Loucy (cell line): ENCODE measurements at regions not wholly inside any gene's neighbourhood (a gene's known extent, or its start where the extent isn't known, plus 50 kb on each side); places are given as distances from the start of the nearest gene placed in this dataset.
A peak's percentile ranks its signal among the peaks of the same experiment; 100 is the strongest.

ENCODE experiments used
- H2AFZ ChIP-seq: fragments of 200-600 bp; sonication (generic); 2 replicates; pipeline ENCODE4 v1.6.0; 2016; ENCODE audit warnings: antibody characterized with exemption, mild to moderate bottlenecking, low read length, moderate library complexity
- H3F3A ChIP-seq: fragments of 200-600 bp; 2 replicates; pipeline ENCODE4 v1.6.0; 2016; ENCODE audit warnings: antibody characterized with exemption, low read depth, mild to moderate bottlenecking
- H3K27me3 ChIP-seq: fragments of 200-600 bp; sonication (generic); 2 replicates; pipeline ENCODE4 v1.6.1; 2014; ENCODE audit warnings: low read length, mild to moderate bottlenecking; ENCODE audit not compliant: insufficient read depth, poor library complexity, severe bottlenecking
- H3K36me3 ChIP-seq: fragments of 200-600 bp; sonication (generic); 2 replicates; pipeline ENCODE4 v1.6.1; 2016; ENCODE audit warnings: low read length; ENCODE audit not compliant: insufficient read depth
- H3K4me1 ChIP-seq: fragments of 200-600 bp; sonication (generic); 2 replicates; pipeline ENCODE4 v1.5.1; 2014; ENCODE audit warnings: low read length, mild to moderate bottlenecking; ENCODE audit not compliant: insufficient read depth, poor library complexity, severe bottlenecking
- H3K4me2 ChIP-seq: fragments of 200-600 bp; sonication (generic); 2 replicates; pipeline ENCODE4 v1.6.0; 2014; ENCODE audit warnings: antibody characterized with exemption, low read length, low read depth, mild to moderate bottlenecking; ENCODE audit not compliant: poor library complexity, severe bottlenecking
- H3K4me3 ChIP-seq: fragments of 200-600 bp; sonication (generic); 2 replicates; pipeline ENCODE4 v1.5.1; 2014; ENCODE audit warnings: low read length, mild to moderate bottlenecking, mixed read lengths; ENCODE audit not compliant: poor library complexity, severe bottlenecking
- H3K79me2 ChIP-seq: fragments of 200-600 bp; sonication (generic); 2 replicates; pipeline ENCODE4 v1.6.1; 2014; ENCODE audit warnings: low read length; ENCODE audit not compliant: insufficient read depth
- H3K9ac ChIP-seq: fragments of 200-600 bp; sonication (generic); 2 replicates; pipeline ENCODE4 v1.6.0; 2014; ENCODE audit warnings: mild to moderate bottlenecking, low read depth, low read length, moderate library complexity; ENCODE audit not compliant: poor library complexity, severe bottlenecking
- H3K9me2 ChIP-seq: fragments of 200-600 bp; sonication (generic); replicated peaks from 2 replicates; pipeline ENCODE4 v1.6.1; 2016; ENCODE audit warnings: low read depth, low read length, mixed read lengths
- H3K9me3 ChIP-seq: fragments of 200-600 bp; sonication (generic); 2 replicates; pipeline ENCODE4 v1.6.1; 2014; ENCODE audit warnings: mild to moderate bottlenecking, antibody characterized with exemption, low read length, low read depth; ENCODE audit not compliant: insufficient read depth
- H4K20me1 ChIP-seq: fragments of 200-600 bp; sonication (generic); 2 replicates; pipeline ENCODE4 v1.6.0; 2014; ENCODE audit warnings: antibody characterized with exemption, low read length, mild to moderate bottlenecking; ENCODE audit not compliant: insufficient read depth, poor library complexity, severe bottlenecking
- EZH2phosphoT487 ChIP-seq: fragments of 200-600 bp; IDR thresholded peaks from 2 replicates; pipeline ENCODE4 v1.6.1; 2018; ENCODE audit warnings: antibody characterized with exemption, mild to moderate bottlenecking, moderate library complexity, borderline replicate concordance
- TF ChIP-seq, protein P1 (sequence below): fragments of 200-600 bp; sonication (generic); conservative IDR thresholded peaks from 2 replicates; pipeline ENCODE4 v1.5.1; 2014; ENCODE audit warnings: mild to moderate bottlenecking, antibody characterized with exemption, low read length

GRCh38 chr2:59025157-59025757 is 784.1 kb upstream of the FANCL start:
- H3K9me3 ChIP-seq, result no peaks in the 10 kb centered on the region
- H3K27me3 ChIP-seq, result no peaks in the 10 kb centered on the region
- no peak overlapping the region for H3K9ac ChIP-seq
- TF ChIP-seq, protein P1, sequence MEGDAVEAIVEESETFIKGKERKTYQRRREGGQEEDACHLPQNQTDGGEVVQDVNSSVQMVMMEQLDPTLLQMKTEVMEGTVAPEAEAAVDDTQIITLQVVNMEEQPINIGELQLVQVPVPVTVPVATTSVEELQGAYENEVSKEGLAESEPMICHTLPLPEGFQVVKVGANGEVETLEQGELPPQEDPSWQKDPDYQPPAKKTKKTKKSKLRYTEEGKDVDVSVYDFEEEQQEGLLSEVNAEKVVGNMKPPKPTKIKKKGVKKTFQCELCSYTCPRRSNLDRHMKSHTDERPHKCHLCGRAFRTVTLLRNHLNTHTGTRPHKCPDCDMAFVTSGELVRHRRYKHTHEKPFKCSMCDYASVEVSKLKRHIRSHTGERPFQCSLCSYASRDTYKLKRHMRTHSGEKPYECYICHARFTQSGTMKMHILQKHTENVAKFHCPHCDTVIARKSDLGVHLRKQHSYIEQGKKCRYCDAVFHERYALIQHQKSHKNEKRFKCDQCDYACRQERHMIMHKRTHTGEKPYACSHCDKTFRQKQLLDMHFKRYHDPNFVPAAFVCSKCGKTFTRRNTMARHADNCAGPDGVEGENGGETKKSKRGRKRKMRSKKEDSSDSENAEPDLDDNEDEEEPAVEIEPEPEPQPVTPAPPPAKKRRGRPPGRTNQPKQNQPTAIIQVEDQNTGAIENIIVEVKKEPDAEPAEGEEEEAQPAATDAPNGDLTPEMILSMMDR, result peak; percentile 99
- no peak for TF ChIP-seq EZH2phosphoT487
- H3F3A ChIP-seq, result no peaks in the 10 kb centered on the region
- H4K20me1 ChIP-seq, result no peaks in the 10 kb centered on the region
- H3K79me2 ChIP-seq, result no peaks in the 10 kb centered on the region
- H3K36me3 ChIP-seq, result no peaks in the 10 kb centered on the region
- H2AFZ ChIP-seq, result peak overlapping the region; percentile 23; the same call in 1 of the 2 replicates
- no peaks in the 10 kb centered on the region for H3K9me2 ChIP-seq
- no peak overlapping the region for H3K4me3 ChIP-seq
- no peak overlapping the region for H3K4me2 ChIP-seq
- no peaks in the 10 kb centered on the region for H3K4me1 ChIP-seq

GRCh38 chr2:59021786-59022185 is 780.7 kb upstream of the FANCL start:
- Histone ChIP-seq H3F3A (no peaks in the 10 kb centered on the region), H4K20me1 (no peaks in the 10 kb centered on the region), H3K4me2 (no peak overlapping the region), H3K9ac (no peak overlapping the region), H3K79me2 (no peaks in the 10 kb centered on the region), H2AFZ (peak overlapping the region; percentile 26; the same call in 1 of the 2 replicates), H3K27me3 (no peaks in the 10 kb centered on the region), H3K36me3 (no peaks in the 10 kb centered on the region), H3K4me3 (no peak overlapping the region), H3K9me3 (no peaks in the 10 kb centered on the region), H3K4me1 (no peaks in the 10 kb centered on the region), H3K9me2 (no peaks in the 10 kb centered on the region)
- TF ChIP-seq, protein P1, result no peak
- no peak for TF ChIP-seq EZH2phosphoT487

- Histone ChIP-seq H3K27me3 (no peaks in the 10 kb centered on the region), H3K4me2 (no peak overlapping the region), H3K79me2 (no peaks in the 10 kb centered on the region), H3K9ac (no peak overlapping the region), H3K4me1 (no peaks in the 10 kb centered on the region), H2AFZ (no peak overlapping the region), H3K9me2 (no peaks in the 10 kb centered on the region), H3K36me3 (no peaks in the 10 kb centered on the region), H3K9me3 (no peaks in the 10 kb centered on the region), H3F3A (no peaks in the 10 kb centered on the region), H3K4me3 (no peak overlapping the region), H4K20me1 (no peaks in the 10 kb centered on the region)
- TF ChIP-seq, protein P1, result no peak
- no peak for TF ChIP-seq EZH2phosphoT487
These were observed 778.5 kb upstream of the FANCL start for GRCh38 chr2:59019566-59020159.
